H7 (cell line): ENCODE measurements at regions not wholly inside any gene's neighbourhood (a gene's known extent, or its start where the extent isn't known, plus 50 kb on each side); places are given as distances from the start of the nearest gene placed in this dataset.

Experiments
- DNase-seq: peaks from one replicate; pipeline ENCODE4 v3.0.0; 2012
- H3K27me3 ChIP-seq: 2 replicates; pipeline ENCODE4 v1.6.0; 2011; ENCODE audit warnings: mild to moderate bottlenecking, low read length; ENCODE audit not compliant: control insufficient read depth, insufficient read depth
- H3K36me3 ChIP-seq: replicated peaks from 2 replicates; pipeline ENCODE4 v1.5.1; 2011; ENCODE audit warnings: low read length; ENCODE audit not compliant: control insufficient read depth, insufficient read depth
- H3K4me3 ChIP-seq: 2 replicates; pipeline ENCODE4 v1.5.1; 2011; ENCODE audit warnings: low read depth, mild to moderate bottlenecking, control low read depth, low read length, moderate library complexity; ENCODE audit not compliant: insufficient read depth

DNA sequence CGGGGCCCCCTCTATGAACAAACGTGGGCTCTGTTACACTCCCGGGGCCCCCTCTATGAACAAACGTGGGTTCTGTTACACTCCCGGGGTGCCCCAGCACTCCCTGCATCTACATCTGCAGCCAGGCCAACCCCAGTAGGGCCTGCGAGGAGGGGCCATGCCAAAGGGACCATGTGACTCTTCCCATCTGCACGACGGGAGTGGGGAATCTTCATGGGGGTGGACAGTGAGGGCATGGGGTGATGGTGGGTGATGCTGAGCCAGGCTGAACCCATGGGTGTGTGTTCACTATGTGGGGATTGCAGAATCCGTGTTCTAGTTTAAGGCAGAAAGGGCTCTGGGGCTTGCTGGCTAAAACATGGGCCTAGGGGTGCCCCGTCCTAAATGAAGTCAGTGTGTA lies 69.9 kb upstream of the ARHGEF7 start:
- H3K27me3 ChIP-seq = no peaks in the 10 kb centered on the region
- H3K4me3 ChIP-seq = no peak overlapping the region
- no peak for DNase-seq
- no peaks in the 10 kb centered on the region for H3K36me3 ChIP-seq

- DNase-seq = no peak
- no peak overlapping the region for H3K4me3 ChIP-seq
- H3K27me3 ChIP-seq = no peaks in the 10 kb centered on the region
- H3K36me3 ChIP-seq = no peaks in the 10 kb centered on the region
Measured at GRCh38 chr13:111044087-111044830, 70.9 kb upstream of the ARHGEF7 start.

GRCh38 chr13:111043575-111043982 lies 71.5 kb upstream of the ARHGEF7 start:
- Histone ChIP-seq H3K36me3 (no peaks in the 10 kb centered on the region), H3K27me3 (no peaks in the 10 kb centered on the region), H3K4me3 (no peak overlapping the region)
- DNase-seq = no peak

DNA sequence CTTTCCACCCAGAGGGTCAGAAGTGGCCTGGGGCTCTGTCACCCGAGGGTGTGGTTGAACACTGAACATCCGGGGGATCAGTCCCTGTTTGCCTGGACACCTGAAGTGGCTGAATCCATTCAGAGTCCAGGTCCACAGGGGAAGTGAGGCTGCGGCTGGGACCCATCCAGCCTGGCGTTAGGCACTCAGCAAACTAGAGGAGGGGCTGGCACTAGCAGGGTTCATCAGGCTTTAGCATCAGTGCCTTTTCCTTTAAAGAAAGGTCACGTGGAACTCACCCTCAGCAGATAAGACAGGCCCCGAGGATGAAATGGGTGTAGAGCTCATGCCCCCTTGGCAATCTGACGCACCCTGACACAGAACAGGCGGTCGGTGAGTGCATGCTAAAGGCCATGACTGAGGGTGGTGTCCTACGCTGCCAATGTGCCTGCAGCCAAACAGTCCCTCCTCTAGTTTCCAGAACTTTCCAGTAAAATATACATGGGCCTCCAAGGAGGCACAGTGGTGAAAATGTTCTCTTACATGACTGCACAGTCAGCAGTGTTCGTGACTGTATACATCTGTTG lies 72.4 kb upstream of the ARHGEF7 start:
- no peaks in the 10 kb centered on the region for H3K36me3 ChIP-seq
- no peaks in the 10 kb centered on the region for H3K27me3 ChIP-seq

DNA sequence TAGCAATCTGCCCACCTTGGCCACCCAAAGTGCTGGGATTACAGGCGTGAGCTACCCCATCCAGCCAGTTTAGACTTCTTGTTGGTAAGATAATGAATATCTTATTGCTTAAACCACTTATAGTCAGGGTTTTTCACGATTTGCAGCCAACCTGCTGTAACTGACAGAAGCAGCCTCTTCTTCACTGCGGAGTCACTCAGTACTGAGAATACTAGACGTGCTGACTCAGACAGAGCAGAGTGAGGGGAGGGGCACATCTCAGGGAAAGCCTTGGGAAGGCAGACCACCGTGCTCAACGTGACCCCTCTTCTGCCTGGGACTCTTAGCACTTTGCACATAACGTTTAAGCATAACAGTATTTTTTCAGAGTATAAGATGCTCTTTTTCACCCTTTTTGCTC lies 74.3 kb upstream of the ARHGEF7 start:
- Histone ChIP-seq H3K27me3 (no peaks in the 10 kb centered on the region), H3K4me3 (no peak overlapping the region), H3K36me3 (no peaks in the 10 kb centered on the region)
- DNase-seq = no peak

More for the DNA sequence above, 72.4 kb upstream of the ARHGEF7 start:
- H3K4me3 ChIP-seq = no peak overlapping the region
- DNase-seq = no peak

DNA sequence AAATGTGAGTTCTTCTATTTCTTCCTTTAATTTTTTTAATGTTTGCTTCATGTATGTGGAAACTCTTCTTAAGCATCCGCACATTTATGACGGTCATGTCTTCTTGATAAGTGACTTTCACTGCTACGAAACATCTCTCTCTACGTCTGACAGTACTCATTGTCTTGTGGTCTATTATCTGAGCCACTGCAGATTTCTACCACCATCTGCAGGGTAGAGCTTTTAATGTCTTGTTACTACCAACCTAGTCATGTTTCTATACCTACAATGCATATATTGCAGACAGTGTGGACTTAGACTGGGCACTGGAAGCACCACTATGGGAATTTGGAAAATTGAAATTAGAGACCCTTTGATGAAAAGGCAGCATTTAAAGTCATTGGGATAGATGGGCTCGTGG lies 75.4 kb upstream of the ARHGEF7 start:
- Histone ChIP-seq H3K36me3 (no peaks in the 10 kb centered on the region), H3K4me3 (no peak overlapping the region), H3K27me3 (no peaks in the 10 kb centered on the region)
- no peak for DNase-seq

GRCh38 chr13:111038887-111039286 lies 76.2 kb upstream of the ARHGEF7 start:
- Histone ChIP-seq H3K4me3 (no peak overlapping the region), H3K27me3 (no peaks in the 10 kb centered on the region), H3K36me3 (no peaks in the 10 kb centered on the region)
- no peak for DNase-seq

GRCh38 chr13:111037927-111038326 lies 77.2 kb upstream of the ARHGEF7 start:
- Histone ChIP-seq H3K4me3 (no peak overlapping the region), H3K36me3 (no peaks in the 10 kb centered on the region), H3K27me3 (no peaks in the 10 kb centered on the region)
- no peak for DNase-seq

DNA sequence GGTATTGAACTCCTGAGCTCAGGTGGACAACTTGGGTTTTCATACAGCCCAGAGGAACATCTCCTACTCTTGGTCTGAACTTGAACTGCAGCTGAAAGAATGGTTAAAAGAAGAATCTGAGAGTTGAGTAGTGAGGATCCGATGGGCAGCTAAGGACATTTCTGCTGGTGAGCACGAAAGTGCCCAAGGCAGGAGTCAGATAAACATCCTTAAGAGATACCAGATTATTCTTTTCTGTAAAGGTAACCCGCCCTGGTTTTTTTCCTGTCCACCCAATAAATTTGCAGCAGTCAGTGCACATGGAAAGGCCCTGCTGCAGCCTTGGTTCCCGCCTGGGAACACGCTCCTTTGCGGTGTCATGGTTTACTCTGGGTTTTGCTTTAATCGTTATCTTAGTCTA lies 78.4 kb upstream of the ARHGEF7 start:
- Histone ChIP-seq H3K27me3 (no peaks in the 10 kb centered on the region), H3K4me3 (no peak overlapping the region), H3K36me3 (no peaks in the 10 kb centered on the region)
- no peak for DNase-seq

- no peak overlapping the region for H3K4me3 ChIP-seq
- no peaks in the 10 kb centered on the region for H3K27me3 ChIP-seq
- peak; percentile 13 for DNase-seq
- H3K36me3 ChIP-seq = no peaks in the 10 kb centered on the region
Measured at GRCh38 chr13:111035861-111036260, 79.2 kb upstream of the ARHGEF7 start.

- Histone ChIP-seq H3K27me3 (no peaks in the 10 kb centered on the region), H3K36me3 (no peaks in the 10 kb centered on the region), H3K4me3 (no peak overlapping the region)
- DNase-seq = no peak
Measured at GRCh38 chr13:111034811-111035210, 80.3 kb upstream of the ARHGEF7 start.

DNA sequence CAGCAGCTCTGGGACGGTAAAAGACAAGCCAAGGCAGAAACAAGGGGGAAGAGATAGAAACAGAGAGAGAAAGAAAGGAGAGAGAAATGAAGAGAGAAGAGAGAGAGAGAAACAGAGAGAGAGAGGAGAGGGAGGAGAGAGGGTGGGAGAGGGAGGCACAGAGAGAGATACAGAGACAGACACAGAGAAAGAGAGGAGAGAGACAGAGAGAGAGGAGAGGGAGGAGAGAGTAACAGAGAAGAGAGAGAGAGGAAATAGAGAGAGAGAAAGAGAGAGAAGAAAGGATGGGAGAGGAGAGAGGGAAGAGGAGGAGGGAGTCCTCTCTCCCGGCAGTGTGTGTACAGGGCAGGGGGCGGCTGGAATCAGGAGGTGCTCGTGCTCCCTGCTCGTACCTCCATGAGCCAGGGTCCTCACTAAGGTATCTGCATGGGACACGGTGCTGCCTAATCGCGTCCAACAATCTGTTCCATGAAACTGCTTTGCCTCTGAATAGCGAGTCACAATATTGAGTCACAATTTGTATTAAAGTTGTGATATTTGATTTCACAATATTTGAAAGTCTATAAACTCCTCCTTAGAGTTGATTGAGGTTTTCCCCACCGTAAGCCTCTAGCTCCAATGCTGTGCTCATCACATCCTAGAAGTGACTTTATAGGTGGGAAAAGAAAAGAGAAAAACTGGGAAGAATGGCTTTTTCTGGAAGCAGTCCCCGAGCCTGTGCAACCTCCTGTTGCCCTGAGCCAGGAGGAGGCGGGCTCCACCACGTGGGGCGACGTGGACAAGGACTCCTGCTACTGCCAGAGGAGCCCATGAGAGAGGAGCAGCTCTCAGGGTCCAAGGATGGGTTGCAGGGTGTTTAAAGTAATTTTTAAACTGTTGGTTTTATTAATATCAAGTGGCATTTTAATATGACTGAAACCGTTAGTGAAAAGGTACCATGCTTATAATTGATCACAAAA lies 81.7 kb upstream of the ARHGEF7 start:
- H3K27me3 ChIP-seq = no peaks in the 10 kb centered on the region
- peak; percentile 37 for DNase-seq
- H3K36me3 ChIP-seq = no peaks in the 10 kb centered on the region
- no peak overlapping the region for H3K4me3 ChIP-seq

GRCh38 chr13:111031531-111031961 lies 83.6 kb upstream of the ARHGEF7 start:
- no peaks in the 10 kb centered on the region for H3K27me3 ChIP-seq
- H3K4me3 ChIP-seq = no peak overlapping the region
- DNase-seq = peak; percentile 9
- no peaks in the 10 kb centered on the region for H3K36me3 ChIP-seq

- H3K27me3 ChIP-seq = no peaks in the 10 kb centered on the region
- no peak overlapping the region for H3K4me3 ChIP-seq
- DNase-seq = peak; percentile 24
- no peaks in the 10 kb centered on the region for H3K36me3 ChIP-seq
Measured at GRCh38 chr13:111029957-111030609, 85.0 kb upstream of the ARHGEF7 start.
